ENCODE measurements at regions not wholly inside any gene's neighbourhood (a gene's known extent, or its start where the extent isn't known, plus 50 kb on each side); places are given as distances from the start of the nearest gene placed in this dataset.

- TF ChIP-seq, protein P1, sequence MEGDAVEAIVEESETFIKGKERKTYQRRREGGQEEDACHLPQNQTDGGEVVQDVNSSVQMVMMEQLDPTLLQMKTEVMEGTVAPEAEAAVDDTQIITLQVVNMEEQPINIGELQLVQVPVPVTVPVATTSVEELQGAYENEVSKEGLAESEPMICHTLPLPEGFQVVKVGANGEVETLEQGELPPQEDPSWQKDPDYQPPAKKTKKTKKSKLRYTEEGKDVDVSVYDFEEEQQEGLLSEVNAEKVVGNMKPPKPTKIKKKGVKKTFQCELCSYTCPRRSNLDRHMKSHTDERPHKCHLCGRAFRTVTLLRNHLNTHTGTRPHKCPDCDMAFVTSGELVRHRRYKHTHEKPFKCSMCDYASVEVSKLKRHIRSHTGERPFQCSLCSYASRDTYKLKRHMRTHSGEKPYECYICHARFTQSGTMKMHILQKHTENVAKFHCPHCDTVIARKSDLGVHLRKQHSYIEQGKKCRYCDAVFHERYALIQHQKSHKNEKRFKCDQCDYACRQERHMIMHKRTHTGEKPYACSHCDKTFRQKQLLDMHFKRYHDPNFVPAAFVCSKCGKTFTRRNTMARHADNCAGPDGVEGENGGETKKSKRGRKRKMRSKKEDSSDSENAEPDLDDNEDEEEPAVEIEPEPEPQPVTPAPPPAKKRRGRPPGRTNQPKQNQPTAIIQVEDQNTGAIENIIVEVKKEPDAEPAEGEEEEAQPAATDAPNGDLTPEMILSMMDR (IDR thresholded peaks at IDR 0.05; ENCODE audit: insufficient read depth, low read depth, low read length), result no peak
- TF ChIP-seq EZH2 (IDR thresholded peaks at IDR 0.05; ENCODE audit: insufficient read depth, low read length), result no peak
Measured at GRCh38 chr10:36612436-36612835, 513.0 kb upstream of the ANKRD30A start.

All from astrocyte (in vitro differentiated cells and primary cell).